Activated naive CD8-positive, alpha-beta T cell treated with anti-CD3 and anti-CD28 coated beads for 36 hours (primary cell): ENCODE measurements at regions not wholly inside any gene's neighbourhood (a gene's known extent, or its start where the extent isn't known, plus 50 kb on each side); places are given as distances from the start of the nearest gene placed in this dataset.
A peak's percentile ranks its signal among the peaks of the same experiment; 100 is the strongest.

Experiments used
- DNase-seq: peaks from one replicate; pipeline ENCODE4 v3.0.0; 2021
- H3K27ac Mint-ChIP-seq: one replicate; pipeline ENCODE4 v1.8.0; 2022; ENCODE audit warnings: mild to moderate bottlenecking, moderate library complexity, mixed read lengths
- H3K27me3 Mint-ChIP-seq: one replicate; pipeline ENCODE4 v1.8.0; 2022; ENCODE audit warnings: mild to moderate bottlenecking, mixed read lengths
- H3K36me3 Mint-ChIP-seq: one replicate; pipeline ENCODE4 v1.8.0; 2021; ENCODE audit warnings: mild to moderate bottlenecking, mixed read lengths
- H3K4me1 Mint-ChIP-seq: one replicate; pipeline ENCODE4 v1.8.0; 2021; ENCODE audit warnings: mixed read lengths
- H3K4me3 Mint-ChIP-seq: one replicate; pipeline ENCODE4 v1.8.0; 2022; ENCODE audit warnings: mild to moderate bottlenecking, moderate library complexity, mixed read lengths
- H3K9me3 Mint-ChIP-seq: one replicate; pipeline ENCODE4 v1.8.0; 2022; ENCODE audit warnings: mixed read lengths

DNA sequence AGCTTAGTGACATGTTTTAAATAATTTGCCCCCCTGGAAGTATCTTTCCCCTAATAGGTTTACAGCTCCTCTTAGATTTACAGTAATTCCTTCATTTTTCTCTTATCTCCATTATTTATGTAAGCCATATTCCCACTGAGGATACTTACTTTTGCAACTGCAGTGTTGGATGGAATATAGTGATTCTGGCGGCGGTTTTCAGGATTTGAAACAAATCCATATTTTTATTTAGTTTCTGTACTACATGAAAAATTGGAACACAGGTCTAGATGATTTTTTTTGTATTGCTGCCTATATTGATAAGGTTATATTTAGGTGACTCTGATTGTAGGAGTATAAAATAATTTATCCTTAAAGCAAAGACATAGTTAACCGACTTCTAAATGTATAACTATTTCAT is 391.6 kb upstream of the SUCLG2 start:
- Mint-ChIP-seq H3K4me1 (no peaks in the 10 kb centered on the region), H3K36me3 (no peaks in the 10 kb centered on the region), H3K9me3 (peaks cover 2% of the 10 kb centered on the region), H3K4me3 (no peak overlapping the region), H3K27ac (no peak overlapping the region), H3K27me3 (no peaks in the 10 kb centered on the region)
- DNase-seq = no peak

DNA sequence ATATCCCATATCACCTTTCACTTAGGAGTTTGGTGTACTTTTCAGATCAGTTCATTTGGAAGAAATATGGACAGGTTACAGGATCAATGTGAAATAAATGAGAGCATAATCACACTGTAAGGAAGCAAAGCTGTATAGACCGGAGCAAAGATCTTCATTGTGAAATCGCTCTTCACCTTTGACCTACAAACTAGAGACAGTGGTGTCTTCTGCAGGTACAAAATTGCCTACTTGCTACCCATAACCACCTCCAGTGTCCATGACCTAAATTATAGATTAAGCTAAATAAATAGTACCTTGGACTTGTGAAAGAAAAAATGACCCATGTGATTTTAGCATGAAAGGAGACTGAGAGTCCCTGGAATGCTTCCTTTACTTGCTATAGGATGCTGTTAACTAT is 379.5 kb upstream of the SUCLG2 start:
- peaks cover 2% of the 10 kb centered on the region for H3K9me3 Mint-ChIP-seq
- H3K36me3 Mint-ChIP-seq = no peaks in the 10 kb centered on the region
- peaks cover 4% of the 10 kb centered on the region for H3K4me1 Mint-ChIP-seq
- DNase-seq = no peak
- H3K27me3 Mint-ChIP-seq = no peaks in the 10 kb centered on the region
- H3K4me3 Mint-ChIP-seq = no peak overlapping the region
- H3K27ac Mint-ChIP-seq = no peak overlapping the region

DNA sequence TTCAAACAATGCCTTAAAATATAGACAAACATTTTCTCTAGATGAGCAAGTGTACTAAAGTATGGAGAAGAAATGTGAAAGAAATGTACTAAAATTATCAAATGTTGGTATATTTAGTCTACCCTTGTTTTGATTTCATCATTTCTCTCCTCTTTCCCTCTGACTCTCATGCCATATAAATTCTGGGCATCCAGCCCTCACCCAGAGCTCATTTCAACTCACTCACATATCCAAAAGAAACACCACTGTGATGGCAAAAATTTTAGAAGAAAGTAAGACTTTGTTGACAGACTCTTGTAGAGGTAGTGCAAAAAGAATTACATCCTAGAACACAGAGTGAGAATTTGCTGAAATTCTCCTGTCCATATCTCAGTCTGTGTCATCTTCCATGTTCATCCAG is 377.8 kb upstream of the SUCLG2 start:
- no peak overlapping the region for H3K4me3 Mint-ChIP-seq
- no peak for DNase-seq
- no peak overlapping the region for H3K27ac Mint-ChIP-seq
- no peaks in the 10 kb centered on the region for H3K36me3 Mint-ChIP-seq
- H3K9me3 Mint-ChIP-seq = peaks cover 2% of the 10 kb centered on the region
- no peaks in the 10 kb centered on the region for H3K27me3 Mint-ChIP-seq
- H3K4me1 Mint-ChIP-seq = no peaks in the 10 kb centered on the region

DNA sequence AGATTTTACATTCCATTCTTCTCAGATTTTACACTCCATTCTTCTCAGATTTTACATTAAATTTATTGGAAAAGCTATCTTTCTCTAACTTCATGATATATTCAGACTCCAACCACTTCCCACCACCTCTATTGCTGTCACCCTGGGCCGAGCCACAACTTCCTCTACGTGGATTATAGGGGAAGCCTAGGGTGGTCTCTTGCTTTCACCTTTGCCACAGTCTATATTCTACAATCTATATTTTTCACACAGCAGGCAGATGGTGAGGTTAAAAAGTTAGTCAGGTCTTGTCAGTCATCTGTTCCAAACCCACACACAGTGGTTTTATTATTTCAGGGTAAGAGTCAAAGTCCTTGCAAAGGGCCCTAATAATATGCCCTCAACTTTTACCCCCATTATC is 370.8 kb upstream of the SUCLG2 start:
- Mint-ChIP-seq H3K4me3 (no peak overlapping the region), H3K36me3 (no peaks in the 10 kb centered on the region), H3K9me3 (no peaks in the 10 kb centered on the region), H3K27ac (no peak overlapping the region), H3K4me1 (peaks cover 7% of the 10 kb centered on the region), H3K27me3 (no peaks in the 10 kb centered on the region)
- no peak for DNase-seq

DNA sequence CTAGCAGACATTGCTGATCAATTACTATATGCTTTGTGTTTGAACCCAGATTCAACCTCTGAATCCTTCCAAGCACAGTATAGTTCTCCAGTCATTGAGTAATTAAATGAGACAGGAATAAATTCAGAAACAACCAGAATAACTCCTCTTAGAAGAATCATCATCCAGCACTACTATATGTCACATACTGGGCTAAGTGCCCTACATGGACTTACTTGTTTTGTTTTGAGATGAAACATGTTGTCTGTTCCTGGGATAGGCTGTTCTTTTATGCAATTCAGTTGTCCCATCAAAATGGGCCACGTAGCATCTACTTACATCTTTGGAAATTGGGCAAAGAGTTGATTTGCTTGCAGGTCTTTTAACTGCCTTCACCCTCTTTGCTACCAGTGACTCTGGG is 365.5 kb upstream of the SUCLG2 start:
- Mint-ChIP-seq H3K9me3 (no peaks in the 10 kb centered on the region), H3K27ac (no peak overlapping the region), H3K36me3 (no peaks in the 10 kb centered on the region), H3K27me3 (no peaks in the 10 kb centered on the region), H3K4me3 (no peak overlapping the region), H3K4me1 (peaks cover 2% of the 10 kb centered on the region)
- no peak for DNase-seq

DNA sequence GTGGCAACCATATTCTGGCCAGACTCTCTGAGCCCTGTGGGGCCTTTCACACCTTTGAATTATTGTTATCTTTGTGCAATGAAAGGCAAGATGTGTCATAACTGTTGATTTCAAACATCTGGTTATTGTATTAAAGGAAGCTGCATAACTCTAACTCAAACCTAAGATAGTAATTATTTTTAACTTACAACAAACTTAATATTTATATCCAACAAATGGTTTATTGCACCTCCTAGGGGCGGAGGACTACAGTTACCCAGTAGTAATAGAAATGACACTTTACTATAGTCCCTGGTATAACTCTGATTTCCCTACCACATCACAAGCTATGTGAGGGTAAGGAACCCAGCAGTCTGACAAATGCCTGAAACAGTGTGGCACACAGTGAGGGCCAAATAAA is 363.9 kb upstream of the SUCLG2 start:
- peaks cover 2% of the 10 kb centered on the region for H3K4me1 Mint-ChIP-seq
- H3K27me3 Mint-ChIP-seq = no peaks in the 10 kb centered on the region
- no peak for DNase-seq
- H3K27ac Mint-ChIP-seq = no peak overlapping the region
- no peak overlapping the region for H3K4me3 Mint-ChIP-seq
- no peaks in the 10 kb centered on the region for H3K9me3 Mint-ChIP-seq
- H3K36me3 Mint-ChIP-seq = no peaks in the 10 kb centered on the region

DNA sequence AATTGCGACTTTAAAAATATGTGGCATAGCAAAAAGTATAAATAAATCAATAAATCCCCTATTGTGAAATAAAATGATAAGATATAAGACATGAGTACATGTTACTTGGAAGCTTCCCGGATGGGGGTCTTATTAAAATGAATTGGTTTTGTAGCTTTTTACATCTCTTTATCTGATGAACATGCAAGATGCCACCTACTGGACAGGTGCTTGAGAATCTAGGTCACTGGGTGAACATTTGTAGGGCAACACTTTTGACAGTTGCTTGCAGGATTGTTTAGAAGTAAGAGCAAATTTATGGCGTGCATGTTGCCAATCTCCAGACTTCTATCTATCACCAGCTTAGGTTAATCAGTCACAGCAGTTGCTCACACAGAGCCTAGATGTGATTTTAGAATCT is 362.7 kb upstream of the SUCLG2 start:
- Mint-ChIP-seq H3K4me1 (peaks cover 2% of the 10 kb centered on the region), H3K27ac (no peak overlapping the region), H3K27me3 (no peaks in the 10 kb centered on the region), H3K36me3 (no peaks in the 10 kb centered on the region), H3K4me3 (no peak overlapping the region), H3K9me3 (no peaks in the 10 kb centered on the region)
- no peak for DNase-seq

DNA sequence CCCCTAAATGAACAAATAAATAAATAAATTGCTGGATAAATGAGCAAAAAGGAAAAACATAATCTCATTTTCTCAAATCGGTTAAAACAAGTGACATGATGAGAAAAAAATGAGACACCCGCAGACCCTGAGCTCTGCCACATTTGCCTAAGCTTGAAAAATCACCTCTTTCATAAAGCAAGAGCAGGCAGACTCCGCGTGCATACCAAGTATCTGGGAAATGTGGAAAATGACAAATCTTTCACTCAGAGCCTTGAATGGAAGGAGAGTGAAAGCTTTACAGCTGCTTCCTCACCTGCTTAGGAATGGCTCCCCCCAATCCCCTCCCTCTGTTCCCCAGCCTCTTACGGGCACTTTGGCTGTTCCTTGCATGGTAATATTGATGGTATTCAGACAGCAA is 355.5 kb upstream of the SUCLG2 start:
- Mint-ChIP-seq H3K4me1 (peaks cover 12% of the 10 kb centered on the region), H3K27ac (no peak overlapping the region), H3K36me3 (no peaks in the 10 kb centered on the region), H3K27me3 (peaks cover 13% of the 10 kb centered on the region), H3K9me3 (no peaks in the 10 kb centered on the region), H3K4me3 (no peak overlapping the region)
- no peak for DNase-seq

DNA sequence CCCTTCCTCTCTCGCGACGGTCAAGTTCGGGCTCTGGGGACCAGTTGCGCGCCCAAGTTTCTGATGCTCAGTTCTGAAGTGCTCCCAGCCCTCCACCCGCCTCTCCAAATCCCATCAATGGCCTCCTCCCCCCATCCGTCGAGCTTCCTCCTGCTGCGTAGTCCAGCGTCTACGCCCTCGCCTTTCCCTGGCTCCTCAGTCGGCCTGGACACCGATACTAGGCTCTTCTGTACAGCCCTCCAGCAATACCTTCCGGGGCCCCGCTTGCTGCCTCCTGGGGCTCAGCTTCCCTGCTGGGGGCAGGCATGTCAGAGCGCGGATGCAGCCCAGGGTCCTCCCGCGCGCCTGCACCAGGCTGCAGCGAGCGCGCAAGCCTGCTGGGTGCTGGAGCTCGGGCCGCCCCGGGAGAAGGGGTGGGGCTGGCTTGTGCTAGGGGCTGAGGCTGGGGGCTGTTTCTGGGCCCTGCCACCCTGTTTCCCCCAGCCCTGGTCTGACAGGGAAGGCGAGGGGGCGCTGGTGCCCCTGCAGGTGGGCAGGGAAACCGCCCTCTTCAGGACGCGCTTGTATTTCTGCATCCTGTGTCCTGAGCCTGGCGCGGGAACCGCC is 353.3 kb upstream of the SUCLG2 start:
- Mint-ChIP-seq H3K4me1 (peaks cover 14% of the 10 kb centered on the region), H3K27ac (no peak overlapping the region)
- DNase-seq = peak; percentile 45

DNA sequence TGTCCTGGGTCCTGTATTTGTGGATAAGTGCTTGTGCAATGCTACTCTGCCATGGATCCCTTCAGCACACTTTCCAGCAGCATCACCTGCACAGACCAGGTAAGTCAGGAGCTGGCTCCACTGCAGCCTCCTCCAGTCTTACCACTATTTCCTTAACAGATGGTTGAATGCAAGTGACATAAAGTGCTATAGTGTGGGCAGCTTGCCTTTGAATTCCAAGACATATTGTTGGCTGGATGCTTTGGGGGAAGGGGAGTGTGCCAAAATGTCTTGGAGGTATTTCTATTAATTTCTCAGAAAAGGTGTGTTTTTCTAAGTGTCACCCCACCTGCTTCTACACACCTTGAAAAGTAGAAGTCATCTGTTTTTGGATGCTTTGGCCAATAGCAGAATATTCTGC is 352.2 kb upstream of the SUCLG2 start:
- Mint-ChIP-seq H3K27ac (no peak overlapping the region), H3K4me1 (peaks cover 14% of the 10 kb centered on the region), H3K27me3 (peaks cover 32% of the 10 kb centered on the region), H3K4me3 (peak overlapping the region; percentile 57), H3K36me3 (no peaks in the 10 kb centered on the region), H3K9me3 (peaks cover 1% of the 10 kb centered on the region)
- no peak for DNase-seq

More for the DNA sequence above, 353.3 kb upstream of the SUCLG2 start:
- H3K27me3 Mint-ChIP-seq = peaks cover 31% of the 10 kb centered on the region
- no peaks in the 10 kb centered on the region for H3K9me3 Mint-ChIP-seq
- H3K36me3 Mint-ChIP-seq = no peaks in the 10 kb centered on the region
- H3K4me3 Mint-ChIP-seq = peak overlapping the region; percentile 92

DNA sequence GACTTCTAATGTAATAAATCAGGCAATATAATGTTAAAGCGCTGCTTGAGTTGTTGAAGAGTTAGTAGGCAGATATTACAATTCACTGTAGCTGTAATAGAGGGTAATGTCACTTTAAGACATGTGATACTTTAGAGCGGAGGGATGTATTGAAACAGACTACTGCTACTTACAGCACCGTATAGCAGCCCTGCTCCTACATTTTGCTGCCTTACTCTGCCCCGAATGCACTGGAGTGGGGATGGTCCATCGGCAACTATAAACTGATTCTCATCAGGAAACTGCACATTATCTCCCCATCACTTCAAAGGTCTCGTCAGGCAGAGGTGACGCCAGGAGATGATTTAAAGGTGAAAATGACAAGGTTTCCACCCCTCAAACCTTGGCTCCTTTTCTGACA is 349.7 kb upstream of the SUCLG2 start:
- Mint-ChIP-seq H3K9me3 (peaks cover 3% of the 10 kb centered on the region), H3K4me3 (no peak overlapping the region), H3K27me3 (peaks cover 32% of the 10 kb centered on the region), H3K4me1 (peaks cover 14% of the 10 kb centered on the region), H3K36me3 (no peaks in the 10 kb centered on the region), H3K27ac (no peak overlapping the region)
- DNase-seq = no peak

DNA sequence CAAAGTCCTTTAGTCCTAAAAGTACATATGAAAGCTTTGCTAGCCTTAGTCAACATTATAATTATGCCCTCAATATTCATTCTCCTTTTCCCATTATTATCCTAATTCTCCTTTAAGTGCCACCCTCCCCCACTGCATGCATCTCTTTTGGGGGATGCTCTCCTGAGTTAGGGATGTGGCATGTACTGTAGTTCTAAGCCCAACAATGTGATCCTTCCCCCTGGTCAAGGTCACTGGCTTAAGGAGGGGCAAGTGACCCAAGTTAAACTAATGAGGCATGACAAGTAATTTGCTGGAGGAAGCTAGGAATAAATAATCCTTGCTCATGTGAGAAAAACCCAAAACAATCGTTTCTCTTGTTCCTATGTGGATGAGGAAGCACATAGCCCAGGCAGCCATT is 343.9 kb upstream of the SUCLG2 start:
- no peak for DNase-seq
- no peak overlapping the region for H3K4me3 Mint-ChIP-seq
- H3K27ac Mint-ChIP-seq = no peak overlapping the region
- H3K4me1 Mint-ChIP-seq = no peaks in the 10 kb centered on the region
- H3K27me3 Mint-ChIP-seq = peaks cover 8% of the 10 kb centered on the region
- no peaks in the 10 kb centered on the region for H3K36me3 Mint-ChIP-seq
- H3K9me3 Mint-ChIP-seq = peaks cover 3% of the 10 kb centered on the region

DNA sequence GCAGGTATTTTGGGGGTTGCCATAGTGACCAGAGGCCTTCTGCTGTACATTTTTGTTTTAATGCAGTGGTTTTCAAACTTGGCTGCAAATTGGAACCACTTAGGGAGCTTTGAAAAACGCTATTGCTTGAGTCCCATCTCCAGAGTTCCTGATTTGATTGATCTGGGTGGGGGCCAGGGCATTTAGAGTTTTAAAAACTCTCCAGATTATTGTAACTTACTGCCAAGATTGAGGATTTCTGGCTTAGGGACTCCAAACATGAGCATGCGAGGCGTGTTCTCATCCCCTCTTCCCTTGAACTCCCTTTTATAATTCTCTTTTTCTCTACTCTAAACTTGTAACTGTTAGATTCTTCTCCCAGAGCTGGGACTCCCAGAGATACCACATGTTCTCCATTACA is 340.8 kb upstream of the SUCLG2 start:
- Mint-ChIP-seq H3K36me3 (no peaks in the 10 kb centered on the region), H3K27me3 (peaks cover 3% of the 10 kb centered on the region), H3K4me1 (peaks cover 6% of the 10 kb centered on the region), H3K9me3 (peaks cover 2% of the 10 kb centered on the region), H3K27ac (no peak overlapping the region), H3K4me3 (no peak overlapping the region)
- DNase-seq = no peak

DNA sequence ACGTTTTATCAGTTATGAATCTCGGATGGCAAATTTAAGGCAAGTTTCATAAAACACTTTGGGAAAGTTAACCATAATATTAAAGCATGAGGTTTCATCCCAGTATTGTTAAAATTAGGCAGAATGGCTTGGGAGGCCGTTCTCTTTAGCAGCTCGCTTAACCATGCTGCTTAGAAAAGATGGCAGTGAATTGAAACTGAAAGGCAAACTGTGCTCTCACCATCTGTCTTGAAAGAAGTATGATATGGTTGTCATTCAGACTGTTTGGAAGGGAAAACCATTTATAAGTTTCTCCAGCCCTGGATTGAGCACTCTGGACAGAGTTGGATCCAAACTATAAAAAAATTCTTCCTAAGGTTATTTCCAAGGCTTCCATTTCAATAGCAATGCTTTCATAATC is 332.3 kb upstream of the SUCLG2 start:
- H3K36me3 Mint-ChIP-seq = no peaks in the 10 kb centered on the region
- DNase-seq = no peak
- no peak overlapping the region for H3K27ac Mint-ChIP-seq
- H3K4me3 Mint-ChIP-seq = no peak overlapping the region
- H3K4me1 Mint-ChIP-seq = peaks cover 8% of the 10 kb centered on the region
- H3K27me3 Mint-ChIP-seq = no peaks in the 10 kb centered on the region
- no peaks in the 10 kb centered on the region for H3K9me3 Mint-ChIP-seq

DNA sequence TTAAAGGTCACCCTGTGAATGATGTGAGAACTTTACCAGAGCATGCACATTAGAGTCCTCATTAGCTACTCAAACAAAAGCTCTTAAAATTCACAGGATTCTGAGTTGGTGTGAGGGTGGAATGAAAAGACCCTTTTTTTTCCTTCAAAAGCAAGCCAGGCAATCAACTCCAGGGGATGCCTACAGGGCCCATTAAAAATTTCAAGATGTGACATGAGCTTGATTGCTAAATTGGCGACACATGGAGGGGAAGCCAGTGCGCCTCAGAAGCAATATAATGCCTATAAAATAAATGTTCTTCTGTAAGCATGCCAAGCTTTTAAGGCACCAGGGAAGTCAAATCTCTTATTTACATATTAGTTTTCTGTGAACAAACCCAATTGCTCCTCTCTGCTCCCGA is 328.8 kb upstream of the SUCLG2 start:
- H3K4me3 Mint-ChIP-seq = no peak overlapping the region
- peaks cover 5% of the 10 kb centered on the region for H3K4me1 Mint-ChIP-seq
- H3K9me3 Mint-ChIP-seq = no peaks in the 10 kb centered on the region
- no peaks in the 10 kb centered on the region for H3K27me3 Mint-ChIP-seq
- H3K36me3 Mint-ChIP-seq = no peaks in the 10 kb centered on the region
- no peak overlapping the region for H3K27ac Mint-ChIP-seq
- no peak for DNase-seq

DNA sequence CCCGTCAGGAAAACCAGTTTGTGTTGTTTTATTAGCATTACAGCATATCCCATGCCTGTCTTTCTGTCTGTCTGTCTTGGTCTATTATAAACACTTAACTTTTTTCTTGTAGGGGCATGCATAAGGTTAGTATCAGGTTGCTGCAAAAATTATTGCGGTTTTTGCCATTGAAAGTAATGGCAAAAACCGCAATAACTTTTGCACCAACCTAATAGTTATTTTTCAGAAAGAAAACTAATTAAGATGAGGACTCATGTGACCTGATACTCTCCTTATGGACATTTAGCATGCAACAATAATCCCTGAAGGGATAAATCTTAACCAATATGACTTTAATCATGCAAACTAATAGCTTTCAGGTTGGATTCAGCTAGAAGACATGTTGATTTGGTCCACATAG is 326.7 kb upstream of the SUCLG2 start:
- DNase-seq = no peak
- Mint-ChIP-seq H3K27ac (no peak overlapping the region), H3K4me1 (peaks cover 5% of the 10 kb centered on the region), H3K27me3 (no peaks in the 10 kb centered on the region), H3K4me3 (no peak overlapping the region), H3K9me3 (no peaks in the 10 kb centered on the region), H3K36me3 (no peaks in the 10 kb centered on the region)

DNA sequence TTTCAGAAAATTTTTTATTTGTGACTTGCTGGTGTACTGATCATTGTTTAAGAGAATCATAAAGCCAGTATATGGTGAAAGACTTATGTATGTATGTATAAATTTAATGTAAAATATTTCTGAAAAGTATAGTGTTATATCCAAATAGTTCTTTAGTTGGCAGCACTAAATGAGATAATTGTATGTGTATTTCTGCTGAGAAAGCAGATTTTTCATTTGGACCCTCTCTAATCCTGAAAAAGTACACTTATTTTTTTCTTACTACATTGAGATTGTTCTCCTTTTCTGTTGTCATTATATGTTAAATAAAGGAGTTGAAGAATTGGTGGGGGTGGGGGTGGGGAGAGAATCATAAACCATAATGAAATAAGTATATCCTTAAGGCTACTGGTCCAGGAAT is 324.9 kb upstream of the SUCLG2 start:
- no peaks in the 10 kb centered on the region for H3K27me3 Mint-ChIP-seq
- no peak overlapping the region for H3K27ac Mint-ChIP-seq
- no peaks in the 10 kb centered on the region for H3K9me3 Mint-ChIP-seq
- H3K4me3 Mint-ChIP-seq = no peak overlapping the region
- no peaks in the 10 kb centered on the region for H3K36me3 Mint-ChIP-seq
- peaks cover 5% of the 10 kb centered on the region for H3K4me1 Mint-ChIP-seq
- DNase-seq = no peak
